ENCODE measurements at regions not wholly inside any gene's neighbourhood (a gene's known extent, or its start where the extent isn't known, plus 50 kb on each side); places are given as distances from the start of the nearest gene placed in this dataset.

DNA sequence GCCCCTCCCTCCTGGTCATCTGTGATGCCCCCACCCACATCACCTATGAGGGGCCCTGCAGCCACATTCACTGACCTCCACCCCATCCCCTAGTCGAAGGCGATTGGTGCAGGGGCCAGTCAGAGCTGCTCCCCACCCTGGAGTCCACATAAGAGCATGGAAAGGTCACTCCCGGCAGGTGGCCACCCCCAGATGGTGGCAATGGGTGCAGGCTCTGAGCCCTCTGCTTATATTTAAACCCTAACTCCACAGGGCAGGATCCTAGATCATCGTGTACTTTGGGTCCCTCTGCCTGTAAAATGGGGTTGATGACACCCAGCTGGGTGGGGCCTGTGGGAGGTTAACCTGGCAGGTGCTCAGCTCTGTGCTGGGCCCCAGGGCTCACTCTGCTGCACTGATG, 186.8 kb upstream of the C1orf174 start:
- no peak overlapping the region for H3K27ac ChIP-seq (replicated peaks in 1 of 4)
- DNase-seq (ENCODE audit: extremely low spot score): no peak
- intact Hi-C loops (cut with DNase I): no loop called here
- peaks cover 0 to 17% (median 13%) of the 10 kb centered on the region in 4 donors for H3K9me3 ChIP-seq
- no peaks in the 10 kb centered on the region for H3K36me3 ChIP-seq
- H3K4me1 ChIP-seq: no peaks in the 10 kb centered on the region
- H3K27me3 ChIP-seq: peaks cover 0 to 71% (median 2%) of the 10 kb centered on the region in 4 donors
- TF ChIP-seq, protein P1, sequence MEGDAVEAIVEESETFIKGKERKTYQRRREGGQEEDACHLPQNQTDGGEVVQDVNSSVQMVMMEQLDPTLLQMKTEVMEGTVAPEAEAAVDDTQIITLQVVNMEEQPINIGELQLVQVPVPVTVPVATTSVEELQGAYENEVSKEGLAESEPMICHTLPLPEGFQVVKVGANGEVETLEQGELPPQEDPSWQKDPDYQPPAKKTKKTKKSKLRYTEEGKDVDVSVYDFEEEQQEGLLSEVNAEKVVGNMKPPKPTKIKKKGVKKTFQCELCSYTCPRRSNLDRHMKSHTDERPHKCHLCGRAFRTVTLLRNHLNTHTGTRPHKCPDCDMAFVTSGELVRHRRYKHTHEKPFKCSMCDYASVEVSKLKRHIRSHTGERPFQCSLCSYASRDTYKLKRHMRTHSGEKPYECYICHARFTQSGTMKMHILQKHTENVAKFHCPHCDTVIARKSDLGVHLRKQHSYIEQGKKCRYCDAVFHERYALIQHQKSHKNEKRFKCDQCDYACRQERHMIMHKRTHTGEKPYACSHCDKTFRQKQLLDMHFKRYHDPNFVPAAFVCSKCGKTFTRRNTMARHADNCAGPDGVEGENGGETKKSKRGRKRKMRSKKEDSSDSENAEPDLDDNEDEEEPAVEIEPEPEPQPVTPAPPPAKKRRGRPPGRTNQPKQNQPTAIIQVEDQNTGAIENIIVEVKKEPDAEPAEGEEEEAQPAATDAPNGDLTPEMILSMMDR (IDR thresholded peaks at IDR 0.05): no peak
- no peak for TF ChIP-seq POLR2AphosphoS5 (IDR thresholded peaks at IDR 0.05)
- no peak for TF ChIP-seq EP300 (IDR thresholded peaks at IDR 0.05)
- no peak for TF ChIP-seq POLR2A (IDR thresholded peaks at IDR 0.05; ENCODE audit: low read depth)
- no peak overlapping the region for H3K4me3 ChIP-seq
- WGBS: 100% methylated on average over 3 of the region's 4 CpGs

DNA sequence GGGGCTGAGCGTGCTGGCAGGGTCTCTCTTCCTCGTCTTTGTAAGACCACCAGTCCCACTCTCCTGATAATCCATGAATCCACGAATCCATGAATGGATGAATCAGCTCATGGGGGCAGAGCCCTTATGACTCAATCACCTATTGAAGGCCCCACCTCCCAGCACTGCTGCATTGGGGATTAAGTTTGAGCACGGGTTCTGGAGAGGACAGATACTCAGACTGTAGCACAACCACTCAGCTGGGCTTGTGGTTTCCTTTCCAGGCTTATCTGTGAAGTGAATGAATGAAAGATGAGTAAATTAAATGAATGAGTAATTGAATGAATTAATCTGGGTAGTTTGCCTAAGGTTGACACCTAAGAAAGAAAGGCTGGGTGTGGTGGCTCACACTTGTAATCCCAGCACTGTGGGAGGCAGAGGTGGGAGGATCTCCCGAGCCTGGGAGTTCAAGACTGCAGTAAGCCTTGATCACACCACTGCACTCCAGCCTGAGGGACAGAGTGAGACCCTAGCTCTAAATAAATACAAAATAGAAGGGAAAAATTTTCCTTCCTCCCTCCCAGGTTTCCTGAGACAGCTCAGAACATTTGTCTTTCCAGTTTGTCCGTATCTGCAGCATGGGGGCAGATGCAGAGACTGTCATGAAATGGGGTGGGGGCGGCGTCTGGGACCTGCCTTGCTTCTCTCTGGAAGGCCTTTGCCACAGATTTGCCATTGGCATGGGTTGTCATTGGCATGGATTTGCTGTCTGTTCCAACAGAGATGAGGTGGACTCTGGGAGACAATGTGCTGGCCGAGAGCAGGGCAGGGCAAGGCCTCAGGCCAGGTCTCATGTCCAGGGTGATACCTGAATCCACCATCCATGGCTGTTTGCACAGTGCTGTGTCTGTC, 187.7 kb upstream of the C1orf174 start:
- intact Hi-C loops (cut with DNase I): no loop called here
- H3K27ac ChIP-seq (replicated peaks in 1 of 4): no peak overlapping the region
- WGBS: 69% methylated on average over 9 of the region's 9 CpGs
- no peaks in the 10 kb centered on the region for H3K4me1 ChIP-seq
- TF ChIP-seq, protein P1 (IDR thresholded peaks at IDR 0.05): no peak
- TF ChIP-seq POLR2A (IDR thresholded peaks at IDR 0.05; ENCODE audit: low read depth) (no peak), EP300 (IDR thresholded peaks at IDR 0.05) (no peak), POLR2AphosphoS5 (IDR thresholded peaks at IDR 0.05) (no peak)
- H3K9me3 ChIP-seq: peaks cover 0 to 20% (median 15%) of the 10 kb centered on the region in 4 donors
- no peak overlapping the region for H3K4me3 ChIP-seq
- no peaks in the 10 kb centered on the region for H3K36me3 ChIP-seq
- peaks cover 0 to 62% (median 2%) of the 10 kb centered on the region in 4 donors for H3K27me3 ChIP-seq
- DNase-seq (ENCODE audit: extremely low spot score): no peak

DNA sequence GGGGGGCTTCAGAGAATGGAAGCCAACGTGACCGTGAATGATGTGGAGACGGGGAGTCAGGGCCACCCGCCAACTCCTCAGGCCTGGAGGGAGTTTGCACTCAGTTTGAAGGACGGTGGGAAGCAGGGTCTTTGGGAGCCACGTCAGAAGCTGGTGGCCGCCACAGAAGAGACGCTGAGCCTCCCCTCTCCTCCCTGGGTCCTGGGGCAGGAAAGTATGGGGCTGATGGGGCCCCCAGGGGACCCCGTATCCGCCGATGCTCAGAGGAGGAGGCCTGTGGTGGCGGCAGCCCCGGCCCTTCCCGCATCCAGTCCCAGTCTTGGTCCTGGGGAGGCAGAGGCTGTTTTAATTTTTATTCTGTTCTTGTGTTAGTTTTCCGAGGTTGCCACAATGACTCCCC, 188.6 kb upstream of the C1orf174 start:
- TF ChIP-seq EP300 (IDR thresholded peaks at IDR 0.05): no peak
- no peaks in the 10 kb centered on the region for H3K4me1 ChIP-seq
- H3K4me3 ChIP-seq: no peak overlapping the region
- no peak for DNase-seq (ENCODE audit: extremely low spot score)
- H3K9me3 ChIP-seq: peaks cover 0 to 20% (median 15%) of the 10 kb centered on the region in 4 donors
- intact Hi-C loops (cut with DNase I): no loop called here
- WGBS: 84% methylated on average over 15 of the region's 15 CpGs
- H3K27ac ChIP-seq (replicated peaks in 1 of 4): no peak overlapping the region
- H3K27me3 ChIP-seq: peaks cover 0 to 59% (median 2%) of the 10 kb centered on the region in 4 donors
- no peaks in the 10 kb centered on the region for H3K36me3 ChIP-seq

DNA sequence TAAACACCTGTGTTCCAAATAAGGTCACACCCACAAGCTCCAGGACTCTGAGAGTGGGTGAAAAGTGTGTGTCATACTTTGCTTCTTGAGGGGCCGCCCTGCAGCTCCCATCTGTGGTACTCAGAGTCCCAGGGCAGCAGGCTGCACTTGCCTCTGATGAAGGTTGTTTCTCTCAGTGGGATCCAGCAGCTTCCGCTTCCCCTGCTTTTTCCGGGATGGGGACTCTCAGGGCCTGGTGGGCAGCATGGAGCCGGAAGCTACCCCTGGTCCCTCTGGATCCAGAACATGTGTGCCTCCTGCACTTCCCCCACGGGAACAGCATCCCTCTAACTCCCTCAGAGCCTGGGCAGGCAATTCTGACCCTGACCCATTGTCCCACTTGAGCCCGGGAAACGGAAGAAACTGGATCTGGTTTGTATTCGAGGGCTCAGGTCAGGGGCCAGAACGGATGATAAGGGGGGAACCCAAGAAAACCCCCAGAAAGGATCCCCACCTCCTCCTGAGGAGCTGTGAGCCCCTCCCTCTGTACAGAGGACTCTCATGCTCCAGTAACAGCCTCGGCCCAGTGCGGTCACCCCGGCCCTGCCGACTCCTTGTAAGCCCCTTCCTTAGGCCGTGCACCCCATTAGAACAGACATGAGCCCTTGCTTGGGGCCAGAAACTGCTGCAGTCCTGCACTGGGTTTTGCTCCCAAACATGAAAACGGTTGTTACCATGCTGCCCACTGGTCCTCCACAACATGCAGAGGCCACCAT, 189.5 kb upstream of the C1orf174 start:
- H3K27ac ChIP-seq (replicated peaks in 1 of 4): no peak overlapping the region
- H3K4me1 ChIP-seq: no peaks in the 10 kb centered on the region
- intact Hi-C loops (cut with DNase I): no loop called here
- peaks cover 0 to 20% (median 15%) of the 10 kb centered on the region in 4 donors for H3K9me3 ChIP-seq
- H3K27me3 ChIP-seq: peaks cover 0 to 54% (median 2%) of the 10 kb centered on the region in 4 donors
- TF ChIP-seq EP300 (IDR thresholded peaks at IDR 0.05): no peak
- TF ChIP-seq POLR2A (IDR thresholded peaks at IDR 0.05; ENCODE audit: low read depth): no peak
- TF ChIP-seq, protein P1 (IDR thresholded peaks at IDR 0.05): no peak
- TF ChIP-seq POLR2AphosphoS5 (IDR thresholded peaks at IDR 0.05): no peak
- H3K4me3 ChIP-seq: no peak overlapping the region
- H3K36me3 ChIP-seq: no peaks in the 10 kb centered on the region
- no peak for DNase-seq (ENCODE audit: extremely low spot score)
- WGBS: 86% methylated on average over 15 of the region's 15 CpGs

DNA sequence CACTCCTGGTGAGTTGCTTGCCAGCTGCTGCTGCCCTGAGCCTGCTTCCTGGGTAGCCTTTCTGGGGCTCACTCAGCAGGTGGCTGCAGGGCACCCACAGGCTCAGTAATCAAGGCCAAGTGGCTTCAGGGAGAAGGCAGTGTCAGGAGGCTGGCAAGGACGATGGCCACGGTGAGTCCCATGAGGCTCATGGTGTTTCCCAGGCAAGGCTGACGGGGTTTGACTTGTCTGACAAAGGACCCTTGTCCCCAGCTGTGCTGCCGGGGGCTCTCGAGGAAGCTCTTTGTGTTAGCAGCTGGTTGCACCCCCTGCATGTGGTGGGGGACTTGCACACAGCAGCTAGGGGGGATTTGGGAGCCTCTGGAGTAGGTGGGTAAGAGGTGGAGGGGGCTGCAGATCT, 190.5 kb upstream of the C1orf174 start:
- no CpG with 5 or more reads among the region's 5 CpGs for WGBS
- Histone ChIP-seq H3K27me3 (peaks cover 0 to 45% (median 2%) of the 10 kb centered on the region in 4 donors), H3K27ac (replicated peaks in 1 of 4) (no peak overlapping the region), H3K4me1 (no peaks in the 10 kb centered on the region), H3K36me3 (no peaks in the 10 kb centered on the region), H3K4me3 (no peak overlapping the region), H3K9me3 (peaks cover 0 to 23% (median 16%) of the 10 kb centered on the region in 4 donors)
- intact Hi-C loops (cut with DNase I): no loop called here
- TF ChIP-seq, protein P1 (IDR thresholded peaks at IDR 0.05): no peak
- TF ChIP-seq POLR2A (IDR thresholded peaks at IDR 0.05; ENCODE audit: low read depth) (no peak), EP300 (IDR thresholded peaks at IDR 0.05) (no peak), POLR2AphosphoS5 (IDR thresholded peaks at IDR 0.05) (no peak)
- DNase-seq (ENCODE audit: extremely low spot score): no peak
